ENCODE measurements at regions not wholly inside any gene's neighbourhood (a gene's known extent, or its start where the extent isn't known, plus 50 kb on each side); places are given as distances from the start of the nearest gene placed in this dataset.
A peak's percentile ranks its signal among the peaks of the same experiment; 100 is the strongest.

GRCh38 chr5:66472010-66472409 lies 124.2 kb upstream of the MAST4 start:
- DNase-seq (ENCODE audit: low read depth), result no peak
- no peak overlapping the region for H3K4me3 ChIP-seq (ENCODE audit: low read depth, low read length)
- no peak for TF ChIP-seq MYC (IDR thresholded peaks at IDR 0.05; ENCODE audit: low read depth, low read length)
- no peak for TF ChIP-seq MAX (IDR thresholded peaks at IDR 0.05; ENCODE audit: low read depth, low read length)
- no peak for TF ChIP-seq POLR2A (IDR thresholded peaks at IDR 0.05; ENCODE audit: extremely low read depth, insufficient read length)
- no peak for TF ChIP-seq CTCF (IDR thresholded peaks at IDR 0.05; ENCODE audit: low read depth, low read length)

- DNase-seq (ENCODE audit: low read depth), result no peak
- TF ChIP-seq MAX (IDR thresholded peaks at IDR 0.05; ENCODE audit: low read depth, low read length) (no peak), CTCF (IDR thresholded peaks at IDR 0.05; ENCODE audit: low read depth, low read length) (no peak), MYC (IDR thresholded peaks at IDR 0.05; ENCODE audit: low read depth, low read length) (no peak)
- H3K4me3 ChIP-seq (ENCODE audit: low read depth, low read length), result no peak overlapping the region
Measured at GRCh38 chr5:66475731-66476130, 120.5 kb upstream of the MAST4 start.

GRCh38 chr5:66477596-66477995 lies 118.6 kb upstream of the MAST4 start:
- no peak for TF ChIP-seq MAX (IDR thresholded peaks at IDR 0.05; ENCODE audit: low read depth, low read length)
- H3K4me3 ChIP-seq (ENCODE audit: low read depth, low read length), result no peak overlapping the region
- DNase-seq (ENCODE audit: low read depth), result no peak

- TF ChIP-seq CTCF (IDR thresholded peaks at IDR 0.05; ENCODE audit: low read depth, low read length) (peak; percentile 15), MYC (IDR thresholded peaks at IDR 0.05; ENCODE audit: low read depth, low read length) (no peak)
- H3K4me3 ChIP-seq (ENCODE audit: low read depth, low read length), result no peak overlapping the region
- DNase-seq (ENCODE audit: low read depth), result peak; percentile 2
Measured at GRCh38 chr5:66494437-66494836, 101.8 kb upstream of the MAST4 start.

GRCh38 chr5:66498791-66499207 lies 97.4 kb upstream of the MAST4 start:
- H3K4me3 ChIP-seq (ENCODE audit: low read depth, low read length), result no peak overlapping the region
- TF ChIP-seq POLR2A (IDR thresholded peaks at IDR 0.05; ENCODE audit: extremely low read depth, insufficient read length), result no peak
- no peak for TF ChIP-seq MAX (IDR thresholded peaks at IDR 0.05; ENCODE audit: low read depth, low read length)
- TF ChIP-seq CTCF (IDR thresholded peaks at IDR 0.05; ENCODE audit: low read depth, low read length), result peak; percentile 21
- peak; percentile 13 for DNase-seq (ENCODE audit: low read depth)

GRCh38 chr5:66503203-66503789 lies 92.9 kb upstream of the MAST4 start:
- no peak for TF ChIP-seq POLR2A (IDR thresholded peaks at IDR 0.05; ENCODE audit: extremely low read depth, insufficient read length)
- TF ChIP-seq MYC (IDR thresholded peaks at IDR 0.05; ENCODE audit: low read depth, low read length), result no peak
- TF ChIP-seq CTCF (IDR thresholded peaks at IDR 0.05; ENCODE audit: low read depth, low read length), result no peak
- TF ChIP-seq MAX (IDR thresholded peaks at IDR 0.05; ENCODE audit: low read depth, low read length), result no peak
- no peak overlapping the region for H3K4me3 ChIP-seq (ENCODE audit: low read depth, low read length)
- no peak for DNase-seq (ENCODE audit: low read depth)

Measured in NB4 (cell line).